H9 (cell line): ENCODE measurements at regions not wholly inside any gene's neighbourhood (a gene's known extent, or its start where the extent isn't known, plus 50 kb on each side); places are given as distances from the start of the nearest gene placed in this dataset.

ENCODE experiments used
- DNase-seq: peaks from one replicate; pipeline ENCODE4 v3.0.0-alpha.2; 2017
- H2AFZ ChIP-seq: one replicate; pipeline ENCODE4 v1.6.1; 2013; ENCODE audit warnings: mild to moderate bottlenecking, low read length, control low read depth, moderate library complexity
- H2AK5ac ChIP-seq: 2 replicates; pipeline ENCODE4 v1.6.1; 2013; ENCODE audit warnings: low read length, control low read depth, mixed read lengths; ENCODE audit not compliant: insufficient read length
- H2BK120ac ChIP-seq: one replicate; pipeline ENCODE4 v1.6.1; 2013; ENCODE audit warnings: low read depth, mild to moderate bottlenecking, low read length, control low read depth, inconsistent platforms; ENCODE audit not compliant: poor library complexity, severe bottlenecking
- H2BK12ac ChIP-seq: 2 replicates; pipeline ENCODE4 v1.6.1; 2013; ENCODE audit warnings: low read length, control low read depth, mixed read lengths, low read depth; ENCODE audit not compliant: insufficient read length
- H2BK15ac ChIP-seq: 2 replicates; pipeline ENCODE4 v1.6.1; 2013; ENCODE audit warnings: low read depth, low read length, control low read depth
- H2BK20ac ChIP-seq: one replicate; pipeline ENCODE4 v1.6.1; 2013; ENCODE audit warnings: low read depth, mild to moderate bottlenecking, low read length, control low read depth, inconsistent platforms; ENCODE audit not compliant: poor library complexity, severe bottlenecking
- H2BK5ac ChIP-seq: 2 replicates; pipeline ENCODE4 v1.6.1; 2013; ENCODE audit warnings: low read length, control low read depth, mixed read lengths; ENCODE audit not compliant: insufficient read length
- H3K14ac ChIP-seq: 2 replicates; pipeline ENCODE4 v1.6.1; 2013; ENCODE audit warnings: low read length, control low read depth; ENCODE audit not compliant: insufficient read depth
- H3K18ac ChIP-seq: 2 replicates; pipeline ENCODE4 v1.6.1; 2013; ENCODE audit warnings: low read depth, mild to moderate bottlenecking, mixed read lengths, low read length, control low read depth; ENCODE audit not compliant: insufficient read length
- H3K23ac ChIP-seq: 2 replicates; pipeline ENCODE4 v1.6.1; 2013; ENCODE audit warnings: low read length, control low read depth, mixed read lengths, low read depth; ENCODE audit not compliant: insufficient read length
- H3K23me2 ChIP-seq: 2 replicates; pipeline ENCODE4 v1.6.1; 2013; ENCODE audit warnings: low read depth, mild to moderate bottlenecking, mixed read lengths, low read length, control low read depth; ENCODE audit not compliant: insufficient read length, poor library complexity, severe bottlenecking
- H3K27ac ChIP-seq: 2 replicates; pipeline ENCODE4 v1.5.1; 2013; ENCODE audit warnings: low read length, control low read depth, mixed read lengths, low read depth; ENCODE audit not compliant: insufficient read length
- H3K27me3 ChIP-seq: 2 replicates; pipeline ENCODE4 v1.6.1; 2013; ENCODE audit warnings: low read length, control low read depth, inconsistent platforms; ENCODE audit not compliant: insufficient read depth
- H3K4ac ChIP-seq: 2 replicates; pipeline ENCODE4 v1.6.1; 2013; ENCODE audit warnings: low read depth, mild to moderate bottlenecking, control low read depth, inconsistent platforms, low read length, moderate library complexity
- H3K4me1 ChIP-seq: 2 replicates; pipeline ENCODE4 v1.6.1; 2013; ENCODE audit warnings: low read length, control low read depth, inconsistent platforms; ENCODE audit not compliant: insufficient read depth
- H3K4me2 ChIP-seq: 2 replicates; pipeline ENCODE4 v1.6.1; 2013; ENCODE audit warnings: low read length, control low read depth, mixed read lengths; ENCODE audit not compliant: insufficient read length, insufficient read depth
- H3K56ac ChIP-seq: 2 replicates; pipeline ENCODE4 v1.6.1; 2013; ENCODE audit warnings: low read depth, mild to moderate bottlenecking, mixed read lengths, low read length, control low read depth; ENCODE audit not compliant: insufficient read length
- H3K79me1 ChIP-seq: 2 replicates; pipeline ENCODE4 v1.6.1; 2013; ENCODE audit warnings: low read depth, mild to moderate bottlenecking, moderate library complexity, low read length, control low read depth, inconsistent platforms; ENCODE audit not compliant: insufficient read depth, poor library complexity, severe bottlenecking
- H3K79me2 ChIP-seq: 2 replicates; pipeline ENCODE4 v1.6.1; 2013; ENCODE audit warnings: low read length, control low read depth, inconsistent platforms; ENCODE audit not compliant: insufficient read depth
- H3K9ac ChIP-seq: 2 replicates; pipeline ENCODE4 v1.6.1; 2013; ENCODE audit warnings: low read length, control low read depth, mixed read lengths; ENCODE audit not compliant: insufficient read length; ENCODE audit errors: extremely low read depth
- H3K9me3 ChIP-seq: one replicate; pipeline ENCODE4 v1.6.1; 2013; ENCODE audit warnings: low read depth, low read length, inconsistent platforms; ENCODE audit not compliant: control insufficient read depth
- H3T11ph ChIP-seq: one replicate; pipeline ENCODE4 v1.6.1; 2013; ENCODE audit warnings: mild to moderate bottlenecking, low read length, control low read depth, inconsistent platforms
- H4K20me1 ChIP-seq: one replicate; pipeline ENCODE4 v1.6.1; 2013; ENCODE audit not compliant: control insufficient read depth, insufficient read length, insufficient read depth
- H4K5ac ChIP-seq: 2 replicates; pipeline ENCODE4 v1.6.1; 2013; ENCODE audit warnings: low read depth, mild to moderate bottlenecking, mixed read lengths, low read length, control low read depth; ENCODE audit not compliant: insufficient read length
- H4K8ac ChIP-seq: replicated peaks from 2 replicates; pipeline ENCODE4 v1.6.1; 2013; ENCODE audit warnings: low read length, control low read depth, mixed read lengths, low read depth; ENCODE audit not compliant: insufficient read length
- H4K91ac ChIP-seq: 2 replicates; pipeline ENCODE4 v1.6.1; 2013; ENCODE audit warnings: low read depth, mild to moderate bottlenecking, moderate library complexity, mixed read lengths, low read length, control low read depth; ENCODE audit not compliant: insufficient read length
- H3K27ac Mint-ChIP-seq, 3 experiments: 2 replicates in 2 of 3; 3 replicates in 1 of 3; pipeline ENCODE4 v1.8.0; 2020 to 2021; ENCODE audit warnings: mixed read lengths in 3 of 3, mild to moderate bottlenecking in 1 of 3, moderate library complexity in 1 of 3
- H3K27me3 Mint-ChIP-seq: 2 replicates; pipeline ENCODE4 v1.8.0; 2021; ENCODE audit warnings: low read depth, mild to moderate bottlenecking, moderate library complexity, mixed read lengths
- H3K36me3 Mint-ChIP-seq, 3 experiments: 2 replicates in 2 of 3; 3 replicates in 1 of 3; pipeline ENCODE4 v1.8.0; 2020 to 2021; ENCODE audit warnings: low read depth in 3 of 3, mixed read lengths in 3 of 3; ENCODE audit not compliant: insufficient read depth in 1 of 3
- H3K4me1 Mint-ChIP-seq, 2 experiments: 2 replicates each; pipeline ENCODE4 v1.8.0; 2020; ENCODE audit warnings: mixed read lengths in 2 of 2
- H3K4me3 Mint-ChIP-seq, 2 experiments: 2 replicates in 1 of 2; 3 replicates in 1 of 2; pipeline ENCODE4 v1.8.0; 2020 to 2021; ENCODE audit warnings: mild to moderate bottlenecking in 2 of 2, mixed read lengths in 2 of 2, moderate library complexity in 1 of 2
- H3K9me3 Mint-ChIP-seq, 2 experiments: 2 replicates in 1 of 2; 3 replicates in 1 of 2; pipeline ENCODE4 v1.8.0; 2020; ENCODE audit warnings: mild to moderate bottlenecking in 2 of 2, mixed read lengths in 2 of 2, moderate library complexity in 1 of 2
- CTCF ChIP-seq: fragments of 200-600 bp; sonication (generic); conservative IDR thresholded peaks from 3 replicates; pipeline ENCODE4 v1.8.0; 2021; ENCODE audit warnings: antibody characterized with exemption, mild to moderate bottlenecking
- WGBS: extraction: QIAGEN DNeasy Blood & Tissue Kit; methylation state at CpG from one replicate; pipeline ENCODE4 v1.1.7; 2013; ENCODE audit warnings: missing lambda C conversion rate, low lambda C conversion rate, mixed read lengths; ENCODE audit not compliant: insufficient read length; ENCODE audit errors: extremely low coverage; 5-methylcytosine and 5-hydroxymethylcytosine counted together

GRCh38 chr1:244113532-244114320, 62.6 kb downstream of the ZBTB18 start:
- Histone ChIP-seq H2BK15ac (no peak overlapping the region), H3K56ac (no peak overlapping the region), H3K27ac (no peak overlapping the region), H4K91ac (no peak overlapping the region), H3K4me2 (no peak overlapping the region), H3K14ac (no peak overlapping the region), H2AK5ac (no peak overlapping the region), H3K79me1 (no peaks in the 10 kb centered on the region), H3K18ac (no peak overlapping the region), H3K4ac (no peak overlapping the region), H2AFZ (no peak overlapping the region), H3K79me2 (no peaks in the 10 kb centered on the region), H2BK20ac (no peak overlapping the region), H3K27me3 (no peaks in the 10 kb centered on the region), H2BK120ac (no peak overlapping the region), H4K20me1 (no peaks in the 10 kb centered on the region), H3K23ac (no peak overlapping the region), H3K9me3 (no peaks in the 10 kb centered on the region), H2BK5ac (no peak overlapping the region), H4K8ac (no peak overlapping the region), H3T11ph (no peak overlapping the region), H4K5ac (no peak overlapping the region), H3K23me2 (no peaks in the 10 kb centered on the region), H3K9ac (no peak overlapping the region), H3K4me1 (no peaks in the 10 kb centered on the region), H2BK12ac (no peak overlapping the region)
- no peak for TF ChIP-seq CTCF
- no peak overlapping the region for H3K27ac Mint-ChIP-seq
- peaks cover 10% of the 10 kb centered on the region in 2 experiments for H3K4me1 Mint-ChIP-seq
- peaks cover 0 to 10% (median 0%) of the 10 kb centered on the region in 3 experiments; a peak in 2 of 7 replicates for H3K36me3 Mint-ChIP-seq
- WGBS: no CpG with 5 or more reads among the region's 6 CpGs
- no peak for DNase-seq
- peaks cover 4% of the 10 kb centered on the region in 2 experiments; a peak in 4 of 5 replicates for H3K9me3 Mint-ChIP-seq
- no peak overlapping the region for H3K4me3 Mint-ChIP-seq
- no peaks in the 10 kb centered on the region for H3K27me3 Mint-ChIP-seq
